ENCODE measurements at regions not wholly inside any gene's neighbourhood (a gene's known extent, or its start where the extent isn't known, plus 50 kb on each side); places are given as distances from the start of the nearest gene placed in this dataset.

- no peak overlapping the region for H3K9ac ChIP-seq (ENCODE audit: low read length in 3 of 3)
- H3K27me3 ChIP-seq (ENCODE audit: control insufficient read depth, insufficient read depth, low read length): no peaks in the 10 kb centered on the region
- FAIRE-seq (no peak), DNase-seq (no peak)
- intact Hi-C loops (cut with DNase I): no loop called here
- H3K4me3 ChIP-seq (ENCODE audit: low read length in 3 of 3): no peak overlapping the region
- no peak for TF ChIP-seq CTCF (IDR thresholded peaks at IDR 0.05; ENCODE audit: borderline replicate concordance, extremely low read depth, insufficient read depth)
- H3K36me3 ChIP-seq (ENCODE audit: control insufficient read depth in 2 of 3, insufficient read depth in 3 of 3, low read length in 3 of 3): no peaks in the 10 kb centered on the region
- peaks cover 0 to 6% (median 0%) of the 10 kb centered on the region in 3 donors for H3K9me3 ChIP-seq (ENCODE audit: control insufficient read depth in 2 of 3, insufficient read depth in 1 of 3, low read length in 3 of 3)
- H3K4me1 ChIP-seq (ENCODE audit: control insufficient read depth in 2 of 3, insufficient read depth in 2 of 3, low read depth in 1 of 3, low read length in 3 of 3): no peaks in the 10 kb centered on the region
- H3K27ac ChIP-seq (ENCODE audit: low read depth in 2 of 2, low read length in 2 of 2): no peak overlapping the region
Measured at GRCh38 chr21:32102426-32102825, 176.4 kb downstream of the MIS18A start.

- Histone ChIP-seq H3K4me3 (ENCODE audit: low read length in 3 of 3) (no peak overlapping the region), H3K9ac (ENCODE audit: low read length in 3 of 3) (no peak overlapping the region), H3K27ac (ENCODE audit: low read depth in 2 of 2, low read length in 2 of 2) (no peak overlapping the region), H3K27me3 (ENCODE audit: control insufficient read depth, insufficient read depth, low read length) (no peaks in the 10 kb centered on the region), H3K4me1 (ENCODE audit: control insufficient read depth in 2 of 3, insufficient read depth in 2 of 3, low read depth in 1 of 3, low read length in 3 of 3) (no peaks in the 10 kb centered on the region), H3K36me3 (ENCODE audit: control insufficient read depth in 2 of 3, insufficient read depth in 3 of 3, low read length in 3 of 3) (no peaks in the 10 kb centered on the region), H3K9me3 (ENCODE audit: control insufficient read depth in 2 of 3, insufficient read depth in 1 of 3, low read length in 3 of 3) (peaks cover 0 to 6% (median 0%) of the 10 kb centered on the region in 3 donors)
- no peak for TF ChIP-seq CTCF (IDR thresholded peaks at IDR 0.05; ENCODE audit: borderline replicate concordance, extremely low read depth, insufficient read depth)
- intact Hi-C loops (cut with DNase I): no loop called here
- DNase-seq: no peak
- no peak for FAIRE-seq
Measured at GRCh38 chr21:32101277-32101676, 177.6 kb downstream of the MIS18A start.

GRCh38 chr21:32100423-32100822, 178.4 kb downstream of the MIS18A start:
- no peaks in the 10 kb centered on the region for H3K4me1 ChIP-seq (ENCODE audit: control insufficient read depth in 2 of 3, insufficient read depth in 2 of 3, low read depth in 1 of 3, low read length in 3 of 3)
- no peak for TF ChIP-seq CTCF (IDR thresholded peaks at IDR 0.05; ENCODE audit: borderline replicate concordance, extremely low read depth, insufficient read depth)

GRCh38 chr21:32099812-32100416, 178.9 kb downstream of the MIS18A start:
- FAIRE-seq: no peak

More at GRCh38 chr21:32100423-32100822, 178.4 kb downstream of the MIS18A start:
- peaks cover 0 to 3% (median 0%) of the 10 kb centered on the region in 3 donors for H3K9me3 ChIP-seq (ENCODE audit: control insufficient read depth in 2 of 3, insufficient read depth in 1 of 3, low read length in 3 of 3)
- H3K4me3 ChIP-seq (ENCODE audit: low read length in 3 of 3): no peak overlapping the region
- no peak overlapping the region for H3K27ac ChIP-seq (ENCODE audit: low read depth in 2 of 2, low read length in 2 of 2)
- no peak for DNase-seq
- H3K27me3 ChIP-seq (ENCODE audit: control insufficient read depth, insufficient read depth, low read length): no peaks in the 10 kb centered on the region
- no peak for FAIRE-seq
- no peaks in the 10 kb centered on the region for H3K36me3 ChIP-seq (ENCODE audit: control insufficient read depth in 2 of 3, insufficient read depth in 3 of 3, low read length in 3 of 3)
- H3K9ac ChIP-seq (ENCODE audit: low read length in 3 of 3): no peak overlapping the region
- intact Hi-C loops (cut with DNase I): no loop called here

More at GRCh38 chr21:32099812-32100416, 178.9 kb downstream of the MIS18A start:
- Histone ChIP-seq H3K4me1 (ENCODE audit: control insufficient read depth in 2 of 3, insufficient read depth in 2 of 3, low read depth in 1 of 3, low read length in 3 of 3) (no peaks in the 10 kb centered on the region), H3K36me3 (ENCODE audit: control insufficient read depth in 2 of 3, insufficient read depth in 3 of 3, low read length in 3 of 3) (no peaks in the 10 kb centered on the region), H3K9ac (ENCODE audit: low read length in 3 of 3) (no peak overlapping the region), H3K27me3 (ENCODE audit: control insufficient read depth, insufficient read depth, low read length) (no peaks in the 10 kb centered on the region), H3K9me3 (ENCODE audit: control insufficient read depth in 2 of 3, insufficient read depth in 1 of 3, low read length in 3 of 3) (no peaks in the 10 kb centered on the region), H3K4me3 (ENCODE audit: low read length in 3 of 3) (no peak overlapping the region), H3K27ac (ENCODE audit: low read depth in 2 of 2, low read length in 2 of 2) (no peak overlapping the region)
- DNase-seq: no peak
- intact Hi-C loops (cut with DNase I): no loop called here
- TF ChIP-seq CTCF (IDR thresholded peaks at IDR 0.05; ENCODE audit: borderline replicate concordance, extremely low read depth, insufficient read depth): no peak

All from kidney (tissue), 13 donors.